ENCODE measurements at regions not wholly inside any gene's neighbourhood (a gene's known extent, or its start where the extent isn't known, plus 50 kb on each side); places are given as distances from the start of the nearest gene placed in this dataset.
A peak's percentile ranks its signal among the peaks of the same experiment; 100 is the strongest.

DNA sequence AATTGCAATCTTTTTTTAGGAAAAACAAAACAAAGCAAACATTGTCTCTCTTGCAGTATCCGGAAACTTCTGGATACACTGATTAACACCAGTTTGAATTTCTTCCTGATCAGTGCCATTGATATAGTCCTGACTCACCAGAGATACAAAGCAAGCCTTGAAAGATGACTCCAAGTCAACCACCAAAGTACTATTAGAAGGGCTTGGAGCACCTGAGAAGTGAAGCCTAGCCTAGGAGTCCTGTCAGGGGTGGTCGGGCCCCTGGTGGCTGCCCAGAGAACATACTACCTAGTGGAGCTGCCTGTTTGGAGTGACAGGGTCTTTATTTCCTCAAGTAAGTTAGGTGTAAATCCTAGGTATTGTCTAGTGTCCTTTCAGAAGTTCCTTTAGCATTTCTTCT is 593.2 kb downstream of the ZNF674 start:
- BruUV-seq (replicated peaks): no TSS peak
- DNase-seq (ENCODE audit: low read depth, low spot score) (no peak), ATAC-seq (no peak)
- ChIA-PET CTCF (no interaction called here), POLR2A (interaction anchor here (0.6 kb wide), 1 partner anchor 80 kb away, joined by 4 read pairs; no protein-coding TSS in a partner anchor)
- intact Hi-C loops (cut with micrococcal nuclease; ENCODE audit: unreplicated experiment) (no loop called here), in situ Hi-C loops (cut with HindIII; ENCODE audit: low pct_unique_long_range_greater_than_20kb, low sequenced_read_pairs) (no loop called here)
- Histone ChIP-seq H3K4me1 (ENCODE audit: control insufficient read depth, insufficient read depth, low read length) (no peaks in the 10 kb centered on the region), H3K27me3 (ENCODE audit: control insufficient read depth, insufficient read depth, low read length) (no peaks in the 10 kb centered on the region), H3K27ac (ENCODE audit: low read length) (no peak overlapping the region), H3K4me3 (ENCODE audit: low read depth in 2 of 2, low read length in 2 of 2) (no peak overlapping the region), H3K9me3 (ENCODE audit: control insufficient read depth, insufficient read depth, low read depth, low read length) (no peaks in the 10 kb centered on the region), H3K36me3 (ENCODE audit: control insufficient read depth, insufficient read depth, low read length) (no peaks in the 10 kb centered on the region)
- TF ChIP-seq SIN3A (IDR thresholded peaks at IDR 0.05; ENCODE audit: borderline replicate concordance, insufficient read depth, low read depth, low read length): no peak
- TF ChIP-seq, protein P1, sequence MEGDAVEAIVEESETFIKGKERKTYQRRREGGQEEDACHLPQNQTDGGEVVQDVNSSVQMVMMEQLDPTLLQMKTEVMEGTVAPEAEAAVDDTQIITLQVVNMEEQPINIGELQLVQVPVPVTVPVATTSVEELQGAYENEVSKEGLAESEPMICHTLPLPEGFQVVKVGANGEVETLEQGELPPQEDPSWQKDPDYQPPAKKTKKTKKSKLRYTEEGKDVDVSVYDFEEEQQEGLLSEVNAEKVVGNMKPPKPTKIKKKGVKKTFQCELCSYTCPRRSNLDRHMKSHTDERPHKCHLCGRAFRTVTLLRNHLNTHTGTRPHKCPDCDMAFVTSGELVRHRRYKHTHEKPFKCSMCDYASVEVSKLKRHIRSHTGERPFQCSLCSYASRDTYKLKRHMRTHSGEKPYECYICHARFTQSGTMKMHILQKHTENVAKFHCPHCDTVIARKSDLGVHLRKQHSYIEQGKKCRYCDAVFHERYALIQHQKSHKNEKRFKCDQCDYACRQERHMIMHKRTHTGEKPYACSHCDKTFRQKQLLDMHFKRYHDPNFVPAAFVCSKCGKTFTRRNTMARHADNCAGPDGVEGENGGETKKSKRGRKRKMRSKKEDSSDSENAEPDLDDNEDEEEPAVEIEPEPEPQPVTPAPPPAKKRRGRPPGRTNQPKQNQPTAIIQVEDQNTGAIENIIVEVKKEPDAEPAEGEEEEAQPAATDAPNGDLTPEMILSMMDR (IDR thresholded peaks at IDR 0.05): peak; percentile 13; the same call in 1 of the 2 replicates
- no peak for TF ChIP-seq POLR2AphosphoS5 (IDR thresholded peaks at IDR 0.05; ENCODE audit: low read depth, low read length)

GRCh38 chrX:45935408-45935807 is 609.8 kb downstream of the ZNF674 start:
- TF ChIP-seq POLR2AphosphoS5 (IDR thresholded peaks at IDR 0.05; ENCODE audit: low read depth, low read length) (no peak), TCF7L2 (IDR thresholded peaks at IDR 0.05; ENCODE audit: low read depth, low read length) (no peak), SIN3A (IDR thresholded peaks at IDR 0.05; ENCODE audit: borderline replicate concordance, insufficient read depth, low read depth, low read length) (no peak)
- TF ChIP-seq, protein P2, sequence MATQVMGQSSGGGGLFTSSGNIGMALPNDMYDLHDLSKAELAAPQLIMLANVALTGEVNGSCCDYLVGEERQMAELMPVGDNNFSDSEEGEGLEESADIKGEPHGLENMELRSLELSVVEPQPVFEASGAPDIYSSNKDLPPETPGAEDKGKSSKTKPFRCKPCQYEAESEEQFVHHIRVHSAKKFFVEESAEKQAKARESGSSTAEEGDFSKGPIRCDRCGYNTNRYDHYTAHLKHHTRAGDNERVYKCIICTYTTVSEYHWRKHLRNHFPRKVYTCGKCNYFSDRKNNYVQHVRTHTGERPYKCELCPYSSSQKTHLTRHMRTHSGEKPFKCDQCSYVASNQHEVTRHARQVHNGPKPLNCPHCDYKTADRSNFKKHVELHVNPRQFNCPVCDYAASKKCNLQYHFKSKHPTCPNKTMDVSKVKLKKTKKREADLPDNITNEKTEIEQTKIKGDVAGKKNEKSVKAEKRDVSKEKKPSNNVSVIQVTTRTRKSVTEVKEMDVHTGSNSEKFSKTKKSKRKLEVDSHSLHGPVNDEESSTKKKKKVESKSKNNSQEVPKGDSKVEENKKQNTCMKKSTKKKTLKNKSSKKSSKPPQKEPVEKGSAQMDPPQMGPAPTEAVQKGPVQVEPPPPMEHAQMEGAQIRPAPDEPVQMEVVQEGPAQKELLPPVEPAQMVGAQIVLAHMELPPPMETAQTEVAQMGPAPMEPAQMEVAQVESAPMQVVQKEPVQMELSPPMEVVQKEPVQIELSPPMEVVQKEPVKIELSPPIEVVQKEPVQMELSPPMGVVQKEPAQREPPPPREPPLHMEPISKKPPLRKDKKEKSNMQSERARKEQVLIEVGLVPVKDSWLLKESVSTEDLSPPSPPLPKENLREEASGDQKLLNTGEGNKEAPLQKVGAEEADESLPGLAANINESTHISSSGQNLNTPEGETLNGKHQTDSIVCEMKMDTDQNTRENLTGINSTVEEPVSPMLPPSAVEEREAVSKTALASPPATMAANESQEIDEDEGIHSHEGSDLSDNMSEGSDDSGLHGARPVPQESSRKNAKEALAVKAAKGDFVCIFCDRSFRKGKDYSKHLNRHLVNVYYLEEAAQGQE (IDR thresholded peaks at IDR 0.05; ENCODE audit: insufficient read depth in 1 of 2, low read depth in 2 of 2, low read length in 1 of 2): no peak
- TF ChIP-seq, protein P1 (IDR thresholded peaks at IDR 0.05): no peak
- in situ Hi-C loops (cut with HindIII; ENCODE audit: low pct_unique_long_range_greater_than_20kb, low sequenced_read_pairs) (no loop called here), intact Hi-C loops (cut with micrococcal nuclease; ENCODE audit: unreplicated experiment) (no loop called here)
- no peak for DNase-seq (ENCODE audit: low read depth, low spot score)
- no peaks in the 10 kb centered on the region for H3K27me3 ChIP-seq (ENCODE audit: control insufficient read depth, insufficient read depth, low read length)
- H3K27ac ChIP-seq (ENCODE audit: low read length): no peak overlapping the region
- ChIA-PET POLR2A (no interaction called here), CTCF (no interaction called here)
- H3K4me3 ChIP-seq (ENCODE audit: low read depth in 2 of 2, low read length in 2 of 2): no peak overlapping the region
- no TSS peak for BruUV-seq (replicated peaks)
- no peaks in the 10 kb centered on the region for H3K4me1 ChIP-seq (ENCODE audit: control insufficient read depth, insufficient read depth, low read length)
- no peaks in the 10 kb centered on the region for H3K36me3 ChIP-seq (ENCODE audit: control insufficient read depth, insufficient read depth, low read length)
- no peak for ATAC-seq
- H3K9me3 ChIP-seq (ENCODE audit: control insufficient read depth, insufficient read depth, low read depth, low read length): no peaks in the 10 kb centered on the region

Data from Panc1 (cell line).